ENCODE measurements at regions not wholly inside any gene's neighbourhood (a gene's known extent, or its start where the extent isn't known, plus 50 kb on each side); places are given as distances from the start of the nearest gene placed in this dataset.
A peak's percentile ranks its signal among the peaks of the same experiment; 100 is the strongest.
"Not testable (repeated sequence)": the region's sequence is repeated elsewhere in the genome, so short reads cannot be mapped to it uniquely, and the experiment has no call there.

- DNase-seq = no peak
These were observed 95.9 kb upstream of the UNC5B start for GRCh38 chr10:71116426-71116825.

- DNase-seq = not testable (repeated sequence)
These were observed 94.8 kb upstream of the UNC5B start for GRCh38 chr10:71117589-71117988.

GRCh38 chr10:71123023-71123422, 89.3 kb upstream of the UNC5B start:
- no peak for DNase-seq

- DNase-seq = peak; percentile 22
These were observed 87.2 kb upstream of the UNC5B start for GRCh38 chr10:71124921-71125748.

- DNase-seq = no peak
These were observed 86.6 kb upstream of the UNC5B start for GRCh38 chr10:71125749-71126107.

GRCh38 chr10:71126432-71126831, 85.9 kb upstream of the UNC5B start:
- no peak for DNase-seq

GRCh38 chr10:71127104-71127503, 85.3 kb upstream of the UNC5B start:
- DNase-seq = no peak

GRCh38 chr10:71127773-71128172, 84.6 kb upstream of the UNC5B start:
- no peak for DNase-seq

- peak; percentile 18 for DNase-seq
These were observed 83.9 kb upstream of the UNC5B start for GRCh38 chr10:71128311-71128980.

- DNase-seq = no peak
These were observed 81.3 kb upstream of the UNC5B start for GRCh38 chr10:71131096-71131495.

GRCh38 chr10:71131508-71132088, 80.8 kb upstream of the UNC5B start:
- DNase-seq = no peak

GRCh38 chr10:71132321-71132810, 80.0 kb upstream of the UNC5B start:
- DNase-seq = no peak

- no peak for DNase-seq
These were observed 78.4 kb upstream of the UNC5B start for GRCh38 chr10:71133710-71134686.

GRCh38 chr10:71134732-71135211, 77.6 kb upstream of the UNC5B start:
- no peak for DNase-seq

- no peak for DNase-seq
These were observed 77.1 kb upstream of the UNC5B start for GRCh38 chr10:71135236-71135635.

- no peak for DNase-seq
These were observed 76.2 kb upstream of the UNC5B start for GRCh38 chr10:71136036-71136721.

GRCh38 chr10:71137701-71138100, 74.7 kb upstream of the UNC5B start:
- DNase-seq = no peak

- DNase-seq = no peak
These were observed 74.1 kb upstream of the UNC5B start for GRCh38 chr10:71138166-71138830.

GRCh38 chr10:71141528-71141927, 70.8 kb upstream of the UNC5B start:
- no peak for DNase-seq

- no peak for DNase-seq
These were observed 69.2 kb upstream of the UNC5B start for GRCh38 chr10:71143170-71143569.
